Heart left ventricle (tissue), 13 donors: ENCODE measurements at regions not wholly inside any gene's neighbourhood (a gene's known extent, or its start where the extent isn't known, plus 50 kb on each side); places are given as distances from the start of the nearest gene placed in this dataset.

Source experiments
- POLR2A ChIP-seq, 2 donors: fragments of 450-650 bp; IDR thresholded peaks; one replicate each; pipeline ENCODE4 v1.6.1; 2017; ENCODE audit warnings: antibody characterized with exemption in 2 of 2, mild to moderate bottlenecking in 2 of 2, moderate library complexity in 2 of 2
- TF ChIP-seq, protein P1 (sequence below), 12 donors: fragments of 200-600 bp; sonication (generic) in 4 of 12; IDR thresholded peaks; one replicate each; pipeline versions ENCODE4 v1.5.0 to v1.8.0; 2018 to 2022; ENCODE audit warnings: antibody characterized with exemption in 12 of 12, mild to moderate bottlenecking in 5 of 12
- donor health status: ischemic (EF 13 %, LVEDD 7.1; RV severe dilation, severe dysfunction).
- donor health status: DM: no; HTN: yes; CAD: no.
- donor health status: DM: no; HTN: no; CAD: no.
- donor health status: ischemic (EF 25% LVEDD 6.9; RV normal size, moderate dysfunction).
- donor health status: ischemic (EF 25% LVEDD 5.7; RV mildly dilated, moderate dysfunction).
- donor health status: ischemic (EF 35%, LVEDD 5.7; RV mildly dilated, moderate dysfunction).
- donor health status: nonischemic (EF 11% LVEDD 7.7; RV severe dilation, severe dysfunction).
- donor health status: DM: yes; HTN: yes; CAD: no.
- donor health status: PGD.
- donor health status: ischemic (EF 29% LVEDD 5.4; RV normal size, mild dysfunction).
- donor health status: nonischemic (EF 23%, LVEDD 6.1; RV moderate dilation, normal function).

DNA sequence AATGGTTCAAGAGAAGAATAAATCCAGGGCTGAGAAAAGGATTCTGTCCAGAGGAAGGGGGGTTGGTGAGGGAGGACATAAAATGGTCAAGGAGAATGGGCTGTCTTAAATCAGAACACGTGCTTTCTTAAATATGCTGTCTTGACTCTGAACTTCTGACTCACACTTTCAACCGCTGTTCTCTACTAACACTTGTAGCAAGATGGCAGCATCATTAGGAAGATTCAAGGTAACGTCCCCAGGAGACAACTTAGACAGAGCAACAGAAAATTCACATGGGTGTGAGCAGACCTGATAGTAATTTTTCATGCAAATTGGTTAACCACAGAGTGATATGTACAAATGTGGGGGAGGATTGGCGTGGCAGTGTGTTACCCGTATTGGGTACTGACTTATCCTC, 126.8 kb upstream of the GALNT17 start:
- TF ChIP-seq, protein P1, sequence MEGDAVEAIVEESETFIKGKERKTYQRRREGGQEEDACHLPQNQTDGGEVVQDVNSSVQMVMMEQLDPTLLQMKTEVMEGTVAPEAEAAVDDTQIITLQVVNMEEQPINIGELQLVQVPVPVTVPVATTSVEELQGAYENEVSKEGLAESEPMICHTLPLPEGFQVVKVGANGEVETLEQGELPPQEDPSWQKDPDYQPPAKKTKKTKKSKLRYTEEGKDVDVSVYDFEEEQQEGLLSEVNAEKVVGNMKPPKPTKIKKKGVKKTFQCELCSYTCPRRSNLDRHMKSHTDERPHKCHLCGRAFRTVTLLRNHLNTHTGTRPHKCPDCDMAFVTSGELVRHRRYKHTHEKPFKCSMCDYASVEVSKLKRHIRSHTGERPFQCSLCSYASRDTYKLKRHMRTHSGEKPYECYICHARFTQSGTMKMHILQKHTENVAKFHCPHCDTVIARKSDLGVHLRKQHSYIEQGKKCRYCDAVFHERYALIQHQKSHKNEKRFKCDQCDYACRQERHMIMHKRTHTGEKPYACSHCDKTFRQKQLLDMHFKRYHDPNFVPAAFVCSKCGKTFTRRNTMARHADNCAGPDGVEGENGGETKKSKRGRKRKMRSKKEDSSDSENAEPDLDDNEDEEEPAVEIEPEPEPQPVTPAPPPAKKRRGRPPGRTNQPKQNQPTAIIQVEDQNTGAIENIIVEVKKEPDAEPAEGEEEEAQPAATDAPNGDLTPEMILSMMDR (IDR thresholded peaks at IDR 0.05): no peak
- TF ChIP-seq POLR2A (IDR thresholded peaks at IDR 0.05): no peak
